Loucy (cell line): ENCODE measurements at regions not wholly inside any gene's neighbourhood (a gene's known extent, or its start where the extent isn't known, plus 50 kb on each side); places are given as distances from the start of the nearest gene placed in this dataset.

Experiments used
- H2AFZ ChIP-seq: fragments of 200-600 bp; sonication (generic); 2 replicates; pipeline ENCODE4 v1.6.0; 2016; ENCODE audit warnings: antibody characterized with exemption, mild to moderate bottlenecking, low read length, moderate library complexity
- H3F3A ChIP-seq: fragments of 200-600 bp; 2 replicates; pipeline ENCODE4 v1.6.0; 2016; ENCODE audit warnings: antibody characterized with exemption, low read depth, mild to moderate bottlenecking
- H3K27me3 ChIP-seq: fragments of 200-600 bp; sonication (generic); 2 replicates; pipeline ENCODE4 v1.6.1; 2014; ENCODE audit warnings: low read length, mild to moderate bottlenecking; ENCODE audit not compliant: insufficient read depth, poor library complexity, severe bottlenecking
- H3K36me3 ChIP-seq: fragments of 200-600 bp; sonication (generic); 2 replicates; pipeline ENCODE4 v1.6.1; 2016; ENCODE audit warnings: low read length; ENCODE audit not compliant: insufficient read depth
- H3K4me1 ChIP-seq: fragments of 200-600 bp; sonication (generic); 2 replicates; pipeline ENCODE4 v1.5.1; 2014; ENCODE audit warnings: low read length, mild to moderate bottlenecking; ENCODE audit not compliant: insufficient read depth, poor library complexity, severe bottlenecking
- H3K4me2 ChIP-seq: fragments of 200-600 bp; sonication (generic); 2 replicates; pipeline ENCODE4 v1.6.0; 2014; ENCODE audit warnings: antibody characterized with exemption, low read length, low read depth, mild to moderate bottlenecking; ENCODE audit not compliant: poor library complexity, severe bottlenecking
- H3K4me3 ChIP-seq: fragments of 200-600 bp; sonication (generic); 2 replicates; pipeline ENCODE4 v1.5.1; 2014; ENCODE audit warnings: low read length, mild to moderate bottlenecking, mixed read lengths; ENCODE audit not compliant: poor library complexity, severe bottlenecking
- H3K79me2 ChIP-seq: fragments of 200-600 bp; sonication (generic); 2 replicates; pipeline ENCODE4 v1.6.1; 2014; ENCODE audit warnings: low read length; ENCODE audit not compliant: insufficient read depth
- H3K9ac ChIP-seq: fragments of 200-600 bp; sonication (generic); 2 replicates; pipeline ENCODE4 v1.6.0; 2014; ENCODE audit warnings: mild to moderate bottlenecking, low read depth, low read length, moderate library complexity; ENCODE audit not compliant: poor library complexity, severe bottlenecking
- H3K9me2 ChIP-seq: fragments of 200-600 bp; sonication (generic); replicated peaks from 2 replicates; pipeline ENCODE4 v1.6.1; 2016; ENCODE audit warnings: low read depth, low read length, mixed read lengths
- H3K9me3 ChIP-seq: fragments of 200-600 bp; sonication (generic); 2 replicates; pipeline ENCODE4 v1.6.1; 2014; ENCODE audit warnings: mild to moderate bottlenecking, antibody characterized with exemption, low read length, low read depth; ENCODE audit not compliant: insufficient read depth
- H4K20me1 ChIP-seq: fragments of 200-600 bp; sonication (generic); 2 replicates; pipeline ENCODE4 v1.6.0; 2014; ENCODE audit warnings: antibody characterized with exemption, low read length, mild to moderate bottlenecking; ENCODE audit not compliant: insufficient read depth, poor library complexity, severe bottlenecking
- EZH2phosphoT487 ChIP-seq: fragments of 200-600 bp; IDR thresholded peaks from 2 replicates; pipeline ENCODE4 v1.6.1; 2018; ENCODE audit warnings: antibody characterized with exemption, mild to moderate bottlenecking, moderate library complexity, borderline replicate concordance
- TF ChIP-seq, protein P1 (sequence below): fragments of 200-600 bp; sonication (generic); conservative IDR thresholded peaks from 2 replicates; pipeline ENCODE4 v1.5.1; 2014; ENCODE audit warnings: mild to moderate bottlenecking, antibody characterized with exemption, low read length

- Histone ChIP-seq H3K9me3 (no peaks in the 10 kb centered on the region), H3K9ac (no peak overlapping the region), H2AFZ (no peak overlapping the region), H3K27me3 (no peaks in the 10 kb centered on the region), H3K9me2 (no peaks in the 10 kb centered on the region), H3K36me3 (no peaks in the 10 kb centered on the region), H4K20me1 (no peaks in the 10 kb centered on the region), H3K4me3 (no peak overlapping the region), H3K4me2 (no peak overlapping the region), H3K79me2 (no peaks in the 10 kb centered on the region), H3K4me1 (no peaks in the 10 kb centered on the region), H3F3A (no peaks in the 10 kb centered on the region)
- TF ChIP-seq, protein P1, sequence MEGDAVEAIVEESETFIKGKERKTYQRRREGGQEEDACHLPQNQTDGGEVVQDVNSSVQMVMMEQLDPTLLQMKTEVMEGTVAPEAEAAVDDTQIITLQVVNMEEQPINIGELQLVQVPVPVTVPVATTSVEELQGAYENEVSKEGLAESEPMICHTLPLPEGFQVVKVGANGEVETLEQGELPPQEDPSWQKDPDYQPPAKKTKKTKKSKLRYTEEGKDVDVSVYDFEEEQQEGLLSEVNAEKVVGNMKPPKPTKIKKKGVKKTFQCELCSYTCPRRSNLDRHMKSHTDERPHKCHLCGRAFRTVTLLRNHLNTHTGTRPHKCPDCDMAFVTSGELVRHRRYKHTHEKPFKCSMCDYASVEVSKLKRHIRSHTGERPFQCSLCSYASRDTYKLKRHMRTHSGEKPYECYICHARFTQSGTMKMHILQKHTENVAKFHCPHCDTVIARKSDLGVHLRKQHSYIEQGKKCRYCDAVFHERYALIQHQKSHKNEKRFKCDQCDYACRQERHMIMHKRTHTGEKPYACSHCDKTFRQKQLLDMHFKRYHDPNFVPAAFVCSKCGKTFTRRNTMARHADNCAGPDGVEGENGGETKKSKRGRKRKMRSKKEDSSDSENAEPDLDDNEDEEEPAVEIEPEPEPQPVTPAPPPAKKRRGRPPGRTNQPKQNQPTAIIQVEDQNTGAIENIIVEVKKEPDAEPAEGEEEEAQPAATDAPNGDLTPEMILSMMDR: no peak
- no peak for TF ChIP-seq EZH2phosphoT487
Observed at GRCh38 chr4:41815473-41815872, 66.9 kb upstream of the PHOX2B start.

DNA sequence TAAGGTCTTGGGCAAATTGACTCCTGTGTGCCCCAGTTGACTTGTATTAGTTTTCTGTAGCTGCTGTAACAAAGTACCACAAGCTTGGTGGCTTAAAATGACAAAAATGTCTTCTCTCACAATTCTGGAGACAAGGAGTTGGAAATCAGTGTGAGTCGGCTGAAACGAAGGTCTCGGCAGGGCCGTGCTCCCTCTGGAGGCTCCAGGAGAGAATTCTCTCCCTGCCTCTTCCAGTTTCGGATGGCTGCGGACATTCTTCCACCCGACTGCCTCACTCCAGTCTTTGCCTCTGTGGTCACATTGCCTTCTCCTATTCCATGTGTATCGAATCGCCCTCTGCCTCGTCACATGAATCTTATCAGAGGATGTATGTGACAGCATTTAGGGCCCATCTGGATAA lies 66.0 kb upstream of the PHOX2B start:
- no peaks in the 10 kb centered on the region for H3K36me3 ChIP-seq
- H3K4me3 ChIP-seq: no peak overlapping the region
- H3K9ac ChIP-seq: no peak overlapping the region
- H3K4me1 ChIP-seq: no peaks in the 10 kb centered on the region
- no peaks in the 10 kb centered on the region for H3K9me2 ChIP-seq
- no peaks in the 10 kb centered on the region for H3K9me3 ChIP-seq
- no peaks in the 10 kb centered on the region for H3K79me2 ChIP-seq
- no peak for TF ChIP-seq EZH2phosphoT487
- TF ChIP-seq, protein P1: no peak
- no peak overlapping the region for H2AFZ ChIP-seq
- no peaks in the 10 kb centered on the region for H4K20me1 ChIP-seq
- H3K27me3 ChIP-seq: no peaks in the 10 kb centered on the region
- no peak overlapping the region for H3K4me2 ChIP-seq
- H3F3A ChIP-seq: no peaks in the 10 kb centered on the region

DNA sequence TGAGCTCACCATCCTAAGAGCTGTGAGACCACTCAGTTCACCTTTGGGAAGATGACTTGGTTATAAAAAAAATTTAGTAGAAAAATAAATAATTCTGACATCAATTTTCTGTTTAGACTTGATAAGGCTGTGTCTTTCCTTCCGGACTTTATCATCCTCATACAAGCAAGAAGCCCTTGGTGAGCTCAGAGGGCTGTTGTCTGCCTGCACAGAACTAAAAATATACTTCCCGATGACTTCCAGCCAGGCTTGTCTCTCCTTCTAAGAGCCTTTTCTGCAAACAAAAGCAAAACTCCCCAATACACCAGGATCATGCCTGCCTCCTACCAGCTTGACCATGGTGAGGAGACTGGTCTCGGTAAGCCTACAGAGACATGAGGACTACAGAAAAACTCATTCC lies 58.3 kb upstream of the PHOX2B start:
- Histone ChIP-seq H3K36me3 (no peaks in the 10 kb centered on the region), H3K9me3 (no peaks in the 10 kb centered on the region), H3F3A (no peaks in the 10 kb centered on the region), H2AFZ (no peak overlapping the region), H3K9ac (no peak overlapping the region), H4K20me1 (no peaks in the 10 kb centered on the region), H3K79me2 (no peaks in the 10 kb centered on the region), H3K4me3 (no peak overlapping the region), H3K4me2 (no peak overlapping the region), H3K9me2 (no peaks in the 10 kb centered on the region), H3K4me1 (no peaks in the 10 kb centered on the region), H3K27me3 (no peaks in the 10 kb centered on the region)
- TF ChIP-seq, protein P1: no peak
- no peak for TF ChIP-seq EZH2phosphoT487
